Activated T-cell treated with anti-CD3 and anti-CD28 coated beads, Interleukin-2, amount 50 U/mL, for 72 hours (primary cell): ENCODE measurements at regions not wholly inside any gene's neighbourhood (a gene's known extent, or its start where the extent isn't known, plus 50 kb on each side); places are given as distances from the start of the nearest gene placed in this dataset.
"Not testable (repeated sequence)": the region's sequence is repeated elsewhere in the genome, so short reads cannot be mapped to it uniquely, and the experiment has no call there.

ENCODE experiments used
- ATAC-seq, 2 donors: fragments of 150-1000 bp; cut with Tn5 transposase; replicated peaks in 1 of 2; 2 replicates each; pipeline ENCODE4 v1.10.0; 2021; ENCODE audit warnings: moderate library complexity in 2 of 2, mild to moderate bottlenecking in 1 of 2
- DNase-seq, 2 donors: peaks; one replicate each; pipeline ENCODE4 v3.0.0; 2021 to 2022; ENCODE audit warnings: mixed read lengths in 1 of 2
- H3K27ac Mint-ChIP-seq: one replicate; pipeline ENCODE4 v1.8.0; 2022; ENCODE audit warnings: mild to moderate bottlenecking, moderate library complexity, mixed read lengths
- H3K27me3 Mint-ChIP-seq: one replicate; pipeline ENCODE4 v1.8.0; 2022; ENCODE audit warnings: low read depth, mixed read lengths
- H3K36me3 Mint-ChIP-seq, 2 donors: one replicate each; pipeline ENCODE4 v1.8.0; 2022; ENCODE audit warnings: mixed read lengths in 2 of 2, mild to moderate bottlenecking in 1 of 2; ENCODE audit not compliant: insufficient read depth in 2 of 2
- H3K4me1 Mint-ChIP-seq: one replicate; pipeline ENCODE4 v1.8.0; 2022; ENCODE audit warnings: low read depth, mixed read lengths
- H3K4me3 Mint-ChIP-seq, 2 donors: one replicate each; pipeline ENCODE4 v1.8.0; 2022; ENCODE audit warnings: mild to moderate bottlenecking in 2 of 2, mixed read lengths in 2 of 2, moderate library complexity in 2 of 2
- H3K9me3 Mint-ChIP-seq, 2 donors: one replicate each; pipeline ENCODE4 v1.8.0; 2022; ENCODE audit warnings: mixed read lengths in 2 of 2

GRCh38 chrY:22472027-22472426 is 68.8 kb downstream of the RBMY1J start:
- H3K27me3 Mint-ChIP-seq, H3K4me3 Mint-ChIP-seq, ATAC-seq, H3K4me1 Mint-ChIP-seq, H3K36me3 Mint-ChIP-seq, H3K9me3 Mint-ChIP-seq, H3K27ac Mint-ChIP-seq, DNase-seq: not testable (repeated sequence)

- H3K27me3 Mint-ChIP-seq, H3K4me1 Mint-ChIP-seq, H3K9me3 Mint-ChIP-seq, H3K27ac Mint-ChIP-seq, H3K4me3 Mint-ChIP-seq, ATAC-seq, DNase-seq, H3K36me3 Mint-ChIP-seq: not testable (repeated sequence)
These were observed 74.6 kb downstream of the RBMY1J start for GRCh38 chrY:22477846-22478245.

GRCh38 chrY:22484465-22484864 is 81.3 kb downstream of the RBMY1J start:
- not testable (repeated sequence) for H3K27me3 Mint-ChIP-seq, ATAC-seq, H3K4me1 Mint-ChIP-seq, H3K4me3 Mint-ChIP-seq, DNase-seq, H3K36me3 Mint-ChIP-seq, H3K27ac Mint-ChIP-seq, H3K9me3 Mint-ChIP-seq

- ATAC-seq, H3K36me3 Mint-ChIP-seq, H3K4me3 Mint-ChIP-seq, H3K27me3 Mint-ChIP-seq, H3K9me3 Mint-ChIP-seq, DNase-seq, H3K4me1 Mint-ChIP-seq, H3K27ac Mint-ChIP-seq: not testable (repeated sequence)
These were observed 85.5 kb downstream of the RBMY1J start for GRCh38 chrY:22488688-22489087.

GRCh38 chrY:22499756-22500155 is 96.5 kb downstream of the RBMY1J start:
- H3K4me3 Mint-ChIP-seq, H3K4me1 Mint-ChIP-seq, ATAC-seq, H3K27me3 Mint-ChIP-seq, H3K27ac Mint-ChIP-seq, DNase-seq, H3K9me3 Mint-ChIP-seq, H3K36me3 Mint-ChIP-seq: not testable (repeated sequence)

- DNase-seq, H3K27ac Mint-ChIP-seq, H3K27me3 Mint-ChIP-seq, H3K9me3 Mint-ChIP-seq, H3K4me1 Mint-ChIP-seq, H3K36me3 Mint-ChIP-seq, H3K4me3 Mint-ChIP-seq, ATAC-seq: not testable (repeated sequence)
These were observed 110.5 kb downstream of the RBMY1J start for GRCh38 chrY:22513719-22514118.

- H3K27me3 Mint-ChIP-seq, ATAC-seq, H3K9me3 Mint-ChIP-seq, H3K4me1 Mint-ChIP-seq, H3K36me3 Mint-ChIP-seq, DNase-seq, H3K4me3 Mint-ChIP-seq, H3K27ac Mint-ChIP-seq: not testable (repeated sequence)
These were observed 122.6 kb downstream of the RBMY1J start for GRCh38 chrY:22525841-22526240.

GRCh38 chrY:22572975-22573374 is 169.8 kb downstream of the RBMY1J start:
- not testable (repeated sequence) for H3K36me3 Mint-ChIP-seq, ATAC-seq, H3K4me3 Mint-ChIP-seq, DNase-seq, H3K27ac Mint-ChIP-seq, H3K27me3 Mint-ChIP-seq, H3K9me3 Mint-ChIP-seq, H3K4me1 Mint-ChIP-seq

GRCh38 chrY:22598767-22599166 is 195.6 kb downstream of the RBMY1J start:
- not testable (repeated sequence) for H3K9me3 Mint-ChIP-seq, H3K27ac Mint-ChIP-seq, H3K4me1 Mint-ChIP-seq, H3K4me3 Mint-ChIP-seq, H3K36me3 Mint-ChIP-seq, H3K27me3 Mint-ChIP-seq, DNase-seq
- peak in 1 of 2 donors; percentile 68 for ATAC-seq

GRCh38 chrY:22605036-22605435 is 201.8 kb downstream of the RBMY1J start:
- H3K4me3 Mint-ChIP-seq = not testable (repeated sequence)

GRCh38 chrY:22605658-22606057 is 202.4 kb downstream of the RBMY1J start:
- not testable (repeated sequence) for H3K36me3 Mint-ChIP-seq, H3K4me3 Mint-ChIP-seq, H3K4me1 Mint-ChIP-seq, DNase-seq, H3K9me3 Mint-ChIP-seq, H3K27ac Mint-ChIP-seq, H3K27me3 Mint-ChIP-seq, ATAC-seq

More at GRCh38 chrY:22605036-22605435, 201.8 kb downstream of the RBMY1J start:
- not testable (repeated sequence) for H3K9me3 Mint-ChIP-seq, H3K4me1 Mint-ChIP-seq, ATAC-seq, H3K36me3 Mint-ChIP-seq, H3K27me3 Mint-ChIP-seq, H3K27ac Mint-ChIP-seq, DNase-seq

- not testable (repeated sequence) for H3K36me3 Mint-ChIP-seq, DNase-seq, H3K9me3 Mint-ChIP-seq, H3K4me1 Mint-ChIP-seq, H3K4me3 Mint-ChIP-seq, H3K27ac Mint-ChIP-seq, H3K27me3 Mint-ChIP-seq
- ATAC-seq = peak in 1 of 2 donors; percentile 76
These were observed 203.7 kb downstream of the RBMY1J start for GRCh38 chrY:22606889-22607288.

GRCh38 chrY:22612772-22613171 is 209.6 kb downstream of the RBMY1J start:
- H3K9me3 Mint-ChIP-seq, H3K27ac Mint-ChIP-seq, H3K4me3 Mint-ChIP-seq, ATAC-seq, H3K4me1 Mint-ChIP-seq, H3K27me3 Mint-ChIP-seq, DNase-seq, H3K36me3 Mint-ChIP-seq: not testable (repeated sequence)
